Mucosa of stomach (tissue), 1 donor: ENCODE measurements at regions not wholly inside any gene's neighbourhood (a gene's known extent, or its start where the extent isn't known, plus 50 kb on each side); places are given as distances from the start of the nearest gene placed in this dataset.

Source experiments
- H3K27me3 ChIP-seq: one replicate; pipeline ENCODE4 v1.7.0; 2013; ENCODE audit warnings: mild to moderate bottlenecking, low read length; ENCODE audit not compliant: control insufficient read depth, insufficient read depth
- H3K36me3 ChIP-seq: one replicate; pipeline ENCODE4 v1.7.0; 2013; ENCODE audit warnings: low read length; ENCODE audit not compliant: control insufficient read depth, insufficient read depth
- H3K4me1 ChIP-seq: one replicate; pipeline ENCODE4 v1.7.0; 2013; ENCODE audit warnings: mild to moderate bottlenecking, low read length; ENCODE audit not compliant: control insufficient read depth, insufficient read depth
- H3K4me3 ChIP-seq: one replicate; pipeline ENCODE4 v1.7.0; 2013; ENCODE audit warnings: low read length
- H3K9ac ChIP-seq: one replicate; pipeline ENCODE4 v1.7.0; 2013; ENCODE audit warnings: mild to moderate bottlenecking, low read length, moderate library complexity
- H3K9me3 ChIP-seq: one replicate; pipeline ENCODE4 v1.7.0; 2013; ENCODE audit warnings: mild to moderate bottlenecking, low read length, moderate library complexity; ENCODE audit not compliant: control insufficient read depth
- donor health status: Pancreatic carcinoma.

- H3K4me3 ChIP-seq, result no peak overlapping the region
- H3K36me3 ChIP-seq, result no peaks in the 10 kb centered on the region
- no peaks in the 10 kb centered on the region for H3K9me3 ChIP-seq
Measured at GRCh38 chr2:45337481-45337880, 273.6 kb downstream of the SRBD1 start.

DNA sequence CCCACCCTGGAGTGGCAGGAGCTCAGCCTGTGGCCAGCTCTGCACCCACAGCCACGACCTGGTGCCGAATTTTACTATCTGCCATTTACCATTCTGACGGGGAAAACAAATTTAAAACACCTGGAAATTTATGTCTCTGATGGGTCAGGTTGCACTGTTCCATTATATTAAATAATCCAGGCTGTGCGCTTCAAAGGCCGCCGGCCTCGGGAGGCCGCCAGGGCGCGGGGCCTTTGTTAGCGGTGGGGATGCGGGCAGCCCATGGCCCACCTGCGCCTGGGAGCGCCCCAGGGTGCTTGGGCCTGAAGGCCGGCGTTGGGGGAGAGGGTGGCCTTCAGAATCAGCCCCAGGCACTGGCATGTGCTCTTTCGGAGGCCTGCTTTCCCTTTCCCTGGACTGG lies 276.9 kb downstream of the SRBD1 start:
- Histone ChIP-seq H3K4me1 (peaks cover 19% of the 10 kb centered on the region), H3K9ac (no peak overlapping the region), H3K36me3 (no peaks in the 10 kb centered on the region), H3K4me3 (no peak overlapping the region), H3K27me3 (no peaks in the 10 kb centered on the region), H3K9me3 (no peaks in the 10 kb centered on the region)

More at GRCh38 chr2:45337481-45337880, 273.6 kb downstream of the SRBD1 start:
- Histone ChIP-seq H3K4me1 (peaks cover 5% of the 10 kb centered on the region), H3K27me3 (no peaks in the 10 kb centered on the region), H3K9ac (no peak overlapping the region)

- Histone ChIP-seq H3K9ac (no peak overlapping the region), H3K9me3 (no peaks in the 10 kb centered on the region), H3K4me1 (peaks cover 19% of the 10 kb centered on the region), H3K36me3 (no peaks in the 10 kb centered on the region), H3K27me3 (peaks cover 2% of the 10 kb centered on the region), H3K4me3 (no peak overlapping the region)
Measured at GRCh38 chr2:45332567-45332966, 278.5 kb downstream of the SRBD1 start.

DNA sequence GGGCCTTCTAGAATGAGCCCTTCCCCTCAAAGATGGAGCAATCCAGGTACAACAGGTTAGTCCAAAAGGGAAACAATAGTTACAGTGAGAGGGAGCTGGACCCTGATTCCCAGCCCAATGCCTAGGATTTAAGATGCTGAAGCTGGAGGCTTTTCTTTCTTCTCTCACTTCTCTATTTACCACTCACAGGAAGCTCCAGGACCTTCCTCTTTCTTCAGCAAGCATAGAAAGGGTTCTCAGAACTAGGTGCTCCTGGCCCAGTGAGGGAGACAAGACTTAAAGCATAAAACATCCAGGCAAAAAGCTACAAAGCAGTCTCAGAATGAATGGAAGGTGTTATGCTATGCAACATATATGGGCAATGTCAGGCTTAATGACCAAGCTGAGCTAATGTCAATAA lies 279.0 kb downstream of the SRBD1 start:
- Histone ChIP-seq H3K9ac (no peak overlapping the region), H3K36me3 (no peaks in the 10 kb centered on the region), H3K9me3 (no peaks in the 10 kb centered on the region), H3K4me1 (peaks cover 19% of the 10 kb centered on the region), H3K27me3 (peaks cover 6% of the 10 kb centered on the region), H3K4me3 (no peak overlapping the region)

DNA sequence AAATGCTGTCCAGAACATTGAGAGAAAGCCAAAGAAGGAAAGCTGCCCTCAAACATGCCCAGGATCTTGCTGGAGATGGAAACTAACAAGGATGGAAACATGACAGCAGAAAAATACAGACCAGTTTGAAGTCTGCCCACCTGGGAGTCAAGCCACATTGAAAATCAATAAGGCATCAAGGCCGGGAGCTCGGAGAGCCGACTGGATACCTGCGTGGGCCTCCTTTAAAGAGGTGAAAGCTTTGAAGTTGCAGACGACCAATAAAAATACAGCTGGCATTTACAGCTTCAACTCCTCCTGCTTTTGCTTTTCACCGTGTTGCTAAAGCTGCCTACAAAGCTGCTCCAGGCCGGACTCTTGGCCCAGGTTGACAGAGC lies 279.7 kb downstream of the SRBD1 start:
- Histone ChIP-seq H3K9me3 (no peaks in the 10 kb centered on the region), H3K27me3 (peaks cover 6% of the 10 kb centered on the region), H3K36me3 (no peaks in the 10 kb centered on the region), H3K9ac (no peak overlapping the region), H3K4me1 (peaks cover 19% of the 10 kb centered on the region), H3K4me3 (no peak overlapping the region)

- H3K9ac ChIP-seq, result no peak overlapping the region
- H3K27me3 ChIP-seq, result peaks cover 6% of the 10 kb centered on the region
- H3K36me3 ChIP-seq, result no peaks in the 10 kb centered on the region
- no peak overlapping the region for H3K4me3 ChIP-seq
- peaks cover 19% of the 10 kb centered on the region for H3K4me1 ChIP-seq
- no peaks in the 10 kb centered on the region for H3K9me3 ChIP-seq
Measured at GRCh38 chr2:45330637-45331409, 280.2 kb downstream of the SRBD1 start.

DNA sequence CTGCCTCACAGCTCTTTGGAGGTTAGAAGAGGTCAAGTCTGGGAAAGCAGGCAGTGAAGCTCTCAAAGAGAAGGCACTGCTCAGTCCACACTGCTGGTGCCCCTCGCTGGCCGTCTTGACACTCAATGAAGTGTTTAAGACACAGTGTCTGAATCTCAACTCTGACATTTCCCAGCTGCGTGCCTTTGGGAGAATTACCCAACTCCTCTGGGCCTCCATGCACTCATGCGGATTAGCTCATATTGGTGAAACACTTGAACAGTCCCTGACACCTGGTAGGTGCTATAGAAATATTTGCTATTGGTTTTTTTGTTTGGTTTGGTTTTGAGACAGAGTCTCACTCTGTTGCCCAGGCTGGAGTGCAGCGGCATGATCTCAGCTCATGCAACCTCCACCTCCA lies 281.0 kb downstream of the SRBD1 start:
- Histone ChIP-seq H3K4me1 (peaks cover 19% of the 10 kb centered on the region), H3K9me3 (no peaks in the 10 kb centered on the region)

DNA sequence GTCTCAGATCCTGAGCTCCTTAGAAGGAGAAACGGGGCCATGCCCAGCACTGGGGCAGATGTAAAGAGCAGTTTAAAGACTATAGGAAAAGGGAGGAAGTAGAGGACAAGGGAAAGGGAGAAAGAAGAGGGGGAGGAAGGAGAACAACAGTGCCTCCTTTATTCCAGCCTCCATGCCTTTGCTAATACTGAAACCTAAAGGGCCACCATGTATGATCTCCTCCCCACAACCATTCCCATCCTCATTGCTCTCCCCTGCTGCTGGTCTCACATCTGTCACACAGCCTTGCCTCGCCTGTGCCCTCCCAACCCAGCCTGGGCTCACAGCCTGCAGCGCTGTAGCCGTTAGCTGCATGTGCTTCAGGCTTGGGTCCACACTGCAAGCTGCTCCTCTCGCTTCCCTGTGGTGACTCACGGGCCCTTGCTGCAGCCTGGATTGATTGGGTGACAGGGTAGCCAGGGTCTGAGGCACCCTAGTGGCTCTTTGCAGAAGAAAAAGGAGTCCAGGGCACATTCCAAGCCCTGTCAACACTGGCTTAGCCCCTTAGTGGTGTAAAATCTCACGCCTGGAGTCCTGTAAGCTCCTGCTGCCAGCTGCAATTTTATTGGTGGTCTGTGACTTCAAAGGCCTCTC lies 281.9 kb downstream of the SRBD1 start:
- no peak overlapping the region for H3K4me3 ChIP-seq
- H3K9ac ChIP-seq, result no peak overlapping the region
- H3K36me3 ChIP-seq, result no peaks in the 10 kb centered on the region
- peaks cover 6% of the 10 kb centered on the region for H3K27me3 ChIP-seq
- peaks cover 19% of the 10 kb centered on the region for H3K4me1 ChIP-seq
- H3K9me3 ChIP-seq, result no peaks in the 10 kb centered on the region

More for the DNA sequence above, 281.0 kb downstream of the SRBD1 start:
- Histone ChIP-seq H3K4me3 (no peak overlapping the region), H3K9ac (no peak overlapping the region), H3K27me3 (peaks cover 6% of the 10 kb centered on the region), H3K36me3 (no peaks in the 10 kb centered on the region)

DNA sequence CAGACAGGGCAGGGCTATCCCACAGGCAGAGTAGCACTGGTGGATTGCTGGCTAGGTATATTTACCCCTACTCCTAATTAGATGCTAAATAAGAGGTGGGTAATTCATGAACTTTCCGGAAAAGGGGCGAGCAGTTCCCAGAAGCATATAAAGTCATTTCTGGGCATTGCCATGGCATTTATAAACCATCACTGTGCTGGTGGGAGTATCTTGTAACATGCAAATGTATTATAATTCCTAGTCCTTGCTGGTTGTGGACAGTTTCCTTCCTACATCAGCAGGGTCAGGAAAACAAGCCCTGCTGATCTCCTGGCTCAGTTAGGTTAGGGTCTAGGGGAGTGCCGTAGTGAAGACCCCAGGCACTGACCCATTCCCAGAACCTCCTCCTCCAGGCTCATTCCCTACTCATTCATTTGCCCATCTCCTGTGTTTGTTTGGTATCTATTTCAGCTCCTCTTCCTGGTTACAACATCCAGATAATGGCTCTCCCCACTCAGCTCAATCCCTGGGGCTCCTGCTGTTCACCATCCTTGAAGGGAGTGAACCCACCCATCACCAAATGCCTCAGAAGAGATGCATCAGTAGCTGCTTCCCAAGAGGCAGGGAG lies 282.7 kb downstream of the SRBD1 start:
- Histone ChIP-seq H3K9me3 (no peaks in the 10 kb centered on the region), H3K4me1 (peaks cover 19% of the 10 kb centered on the region)

GRCh38 chr2:45323344-45323743 lies 287.7 kb downstream of the SRBD1 start:
- Histone ChIP-seq H3K9me3 (no peaks in the 10 kb centered on the region), H3K36me3 (no peaks in the 10 kb centered on the region), H3K4me1 (no peaks in the 10 kb centered on the region), H3K27me3 (peaks cover 6% of the 10 kb centered on the region), H3K4me3 (no peak overlapping the region), H3K9ac (no peak overlapping the region)

More for the DNA sequence above, 282.7 kb downstream of the SRBD1 start:
- no peak overlapping the region for H3K4me3 ChIP-seq
- no peaks in the 10 kb centered on the region for H3K36me3 ChIP-seq
- H3K27me3 ChIP-seq, result peaks cover 6% of the 10 kb centered on the region
- no peak overlapping the region for H3K9ac ChIP-seq

- no peak overlapping the region for H3K9ac ChIP-seq
- H3K9me3 ChIP-seq, result no peaks in the 10 kb centered on the region
- H3K4me3 ChIP-seq, result no peak overlapping the region
- no peaks in the 10 kb centered on the region for H3K36me3 ChIP-seq
- H3K4me1 ChIP-seq, result no peaks in the 10 kb centered on the region
- H3K27me3 ChIP-seq, result no peaks in the 10 kb centered on the region
Measured at GRCh38 chr2:45320956-45321355, 290.1 kb downstream of the SRBD1 start.

DNA sequence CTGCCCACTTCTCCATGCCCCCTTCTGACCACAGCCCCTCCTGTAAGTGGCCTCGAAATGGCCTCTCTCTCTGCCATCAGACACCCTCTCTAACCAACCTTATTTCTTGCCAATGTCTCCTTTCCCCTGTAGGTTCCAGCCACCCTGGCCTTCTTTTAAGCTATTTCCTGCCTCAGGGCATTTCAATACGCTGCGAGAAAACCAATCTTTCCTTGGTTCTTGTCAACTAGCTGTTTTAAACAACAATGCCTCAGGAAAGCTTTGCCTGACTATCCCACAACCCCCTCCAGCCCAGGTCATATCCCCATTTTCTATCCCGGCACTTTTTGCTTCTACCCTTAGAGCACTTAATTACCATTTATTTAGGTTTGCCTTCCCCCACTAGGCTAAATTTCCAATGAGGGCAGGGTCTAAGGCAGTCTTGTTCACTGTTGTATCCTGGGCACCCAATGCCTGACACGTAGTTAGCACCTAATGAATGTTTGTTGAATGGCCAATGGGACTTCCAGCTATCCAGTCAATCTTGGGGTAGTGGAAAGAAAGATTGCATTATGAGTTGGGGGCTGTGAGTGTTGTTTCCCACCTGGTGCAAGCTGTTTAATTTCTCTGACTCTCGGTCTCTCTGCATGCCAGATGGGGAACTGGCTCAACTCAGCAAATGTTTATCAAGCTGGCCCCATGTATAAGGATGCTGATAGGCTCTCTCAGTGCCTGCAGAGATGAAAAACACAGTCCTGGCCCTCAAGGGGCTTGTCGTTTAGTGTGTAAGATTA lies 291.2 kb downstream of the SRBD1 start:
- H3K36me3 ChIP-seq, result no peaks in the 10 kb centered on the region
- no peaks in the 10 kb centered on the region for H3K4me1 ChIP-seq
- no peak overlapping the region for H3K9ac ChIP-seq
- H3K9me3 ChIP-seq, result no peaks in the 10 kb centered on the region
- H3K4me3 ChIP-seq, result no peak overlapping the region
- H3K27me3 ChIP-seq, result no peaks in the 10 kb centered on the region
